H9 (cell line): ENCODE measurements at regions not wholly inside any gene's neighbourhood (a gene's known extent, or its start where the extent isn't known, plus 50 kb on each side); places are given as distances from the start of the nearest gene placed in this dataset.

Experiments
- DNase-seq: peaks from one replicate; pipeline ENCODE4 v3.0.0-alpha.2; 2017
- H2AFZ ChIP-seq: one replicate; pipeline ENCODE4 v1.6.1; 2013; ENCODE audit warnings: mild to moderate bottlenecking, low read length, control low read depth, moderate library complexity
- H2AK5ac ChIP-seq: 2 replicates; pipeline ENCODE4 v1.6.1; 2013; ENCODE audit warnings: low read length, control low read depth, mixed read lengths; ENCODE audit not compliant: insufficient read length
- H2BK120ac ChIP-seq: one replicate; pipeline ENCODE4 v1.6.1; 2013; ENCODE audit warnings: low read depth, mild to moderate bottlenecking, low read length, control low read depth, inconsistent platforms; ENCODE audit not compliant: poor library complexity, severe bottlenecking
- H2BK12ac ChIP-seq: 2 replicates; pipeline ENCODE4 v1.6.1; 2013; ENCODE audit warnings: low read length, control low read depth, mixed read lengths, low read depth; ENCODE audit not compliant: insufficient read length
- H2BK15ac ChIP-seq: 2 replicates; pipeline ENCODE4 v1.6.1; 2013; ENCODE audit warnings: low read depth, low read length, control low read depth
- H2BK20ac ChIP-seq: one replicate; pipeline ENCODE4 v1.6.1; 2013; ENCODE audit warnings: low read depth, mild to moderate bottlenecking, low read length, control low read depth, inconsistent platforms; ENCODE audit not compliant: poor library complexity, severe bottlenecking
- H2BK5ac ChIP-seq: 2 replicates; pipeline ENCODE4 v1.6.1; 2013; ENCODE audit warnings: low read length, control low read depth, mixed read lengths; ENCODE audit not compliant: insufficient read length
- H3K14ac ChIP-seq: 2 replicates; pipeline ENCODE4 v1.6.1; 2013; ENCODE audit warnings: low read length, control low read depth; ENCODE audit not compliant: insufficient read depth
- H3K18ac ChIP-seq: 2 replicates; pipeline ENCODE4 v1.6.1; 2013; ENCODE audit warnings: low read depth, mild to moderate bottlenecking, mixed read lengths, low read length, control low read depth; ENCODE audit not compliant: insufficient read length
- H3K23ac ChIP-seq: 2 replicates; pipeline ENCODE4 v1.6.1; 2013; ENCODE audit warnings: low read length, control low read depth, mixed read lengths, low read depth; ENCODE audit not compliant: insufficient read length
- H3K23me2 ChIP-seq: 2 replicates; pipeline ENCODE4 v1.6.1; 2013; ENCODE audit warnings: low read depth, mild to moderate bottlenecking, mixed read lengths, low read length, control low read depth; ENCODE audit not compliant: insufficient read length, poor library complexity, severe bottlenecking
- H3K27ac ChIP-seq: 2 replicates; pipeline ENCODE4 v1.5.1; 2013; ENCODE audit warnings: low read length, control low read depth, mixed read lengths, low read depth; ENCODE audit not compliant: insufficient read length
- H3K27me3 ChIP-seq: 2 replicates; pipeline ENCODE4 v1.6.1; 2013; ENCODE audit warnings: low read length, control low read depth, inconsistent platforms; ENCODE audit not compliant: insufficient read depth
- H3K4ac ChIP-seq: 2 replicates; pipeline ENCODE4 v1.6.1; 2013; ENCODE audit warnings: low read depth, mild to moderate bottlenecking, control low read depth, inconsistent platforms, low read length, moderate library complexity
- H3K4me1 ChIP-seq: 2 replicates; pipeline ENCODE4 v1.6.1; 2013; ENCODE audit warnings: low read length, control low read depth, inconsistent platforms; ENCODE audit not compliant: insufficient read depth
- H3K4me2 ChIP-seq: 2 replicates; pipeline ENCODE4 v1.6.1; 2013; ENCODE audit warnings: low read length, control low read depth, mixed read lengths; ENCODE audit not compliant: insufficient read length, insufficient read depth
- H3K56ac ChIP-seq: 2 replicates; pipeline ENCODE4 v1.6.1; 2013; ENCODE audit warnings: low read depth, mild to moderate bottlenecking, mixed read lengths, low read length, control low read depth; ENCODE audit not compliant: insufficient read length
- H3K79me1 ChIP-seq: 2 replicates; pipeline ENCODE4 v1.6.1; 2013; ENCODE audit warnings: low read depth, mild to moderate bottlenecking, moderate library complexity, low read length, control low read depth, inconsistent platforms; ENCODE audit not compliant: insufficient read depth, poor library complexity, severe bottlenecking
- H3K79me2 ChIP-seq: 2 replicates; pipeline ENCODE4 v1.6.1; 2013; ENCODE audit warnings: low read length, control low read depth, inconsistent platforms; ENCODE audit not compliant: insufficient read depth
- H3K9ac ChIP-seq: 2 replicates; pipeline ENCODE4 v1.6.1; 2013; ENCODE audit warnings: low read length, control low read depth, mixed read lengths; ENCODE audit not compliant: insufficient read length; ENCODE audit errors: extremely low read depth
- H3K9me3 ChIP-seq: one replicate; pipeline ENCODE4 v1.6.1; 2013; ENCODE audit warnings: low read depth, low read length, inconsistent platforms; ENCODE audit not compliant: control insufficient read depth
- H3T11ph ChIP-seq: one replicate; pipeline ENCODE4 v1.6.1; 2013; ENCODE audit warnings: mild to moderate bottlenecking, low read length, control low read depth, inconsistent platforms
- H4K20me1 ChIP-seq: one replicate; pipeline ENCODE4 v1.6.1; 2013; ENCODE audit not compliant: control insufficient read depth, insufficient read length, insufficient read depth
- H4K5ac ChIP-seq: 2 replicates; pipeline ENCODE4 v1.6.1; 2013; ENCODE audit warnings: low read depth, mild to moderate bottlenecking, mixed read lengths, low read length, control low read depth; ENCODE audit not compliant: insufficient read length
- H4K8ac ChIP-seq: replicated peaks from 2 replicates; pipeline ENCODE4 v1.6.1; 2013; ENCODE audit warnings: low read length, control low read depth, mixed read lengths, low read depth; ENCODE audit not compliant: insufficient read length
- H4K91ac ChIP-seq: 2 replicates; pipeline ENCODE4 v1.6.1; 2013; ENCODE audit warnings: low read depth, mild to moderate bottlenecking, moderate library complexity, mixed read lengths, low read length, control low read depth; ENCODE audit not compliant: insufficient read length
- H3K27ac Mint-ChIP-seq, 3 experiments: 2 replicates in 2 of 3; 3 replicates in 1 of 3; pipeline ENCODE4 v1.8.0; 2020 to 2021; ENCODE audit warnings: mixed read lengths in 3 of 3, mild to moderate bottlenecking in 1 of 3, moderate library complexity in 1 of 3
- H3K27me3 Mint-ChIP-seq: 2 replicates; pipeline ENCODE4 v1.8.0; 2021; ENCODE audit warnings: low read depth, mild to moderate bottlenecking, moderate library complexity, mixed read lengths
- H3K36me3 Mint-ChIP-seq, 3 experiments: 2 replicates in 2 of 3; 3 replicates in 1 of 3; pipeline ENCODE4 v1.8.0; 2020 to 2021; ENCODE audit warnings: low read depth in 3 of 3, mixed read lengths in 3 of 3; ENCODE audit not compliant: insufficient read depth in 1 of 3
- H3K4me1 Mint-ChIP-seq, 2 experiments: 2 replicates each; pipeline ENCODE4 v1.8.0; 2020; ENCODE audit warnings: mixed read lengths in 2 of 2
- H3K4me3 Mint-ChIP-seq, 2 experiments: 2 replicates in 1 of 2; 3 replicates in 1 of 2; pipeline ENCODE4 v1.8.0; 2020 to 2021; ENCODE audit warnings: mild to moderate bottlenecking in 2 of 2, mixed read lengths in 2 of 2, moderate library complexity in 1 of 2
- H3K9me3 Mint-ChIP-seq, 2 experiments: 2 replicates in 1 of 2; 3 replicates in 1 of 2; pipeline ENCODE4 v1.8.0; 2020; ENCODE audit warnings: mild to moderate bottlenecking in 2 of 2, mixed read lengths in 2 of 2, moderate library complexity in 1 of 2
- WGBS: extraction: QIAGEN DNeasy Blood & Tissue Kit; methylation state at CpG from one replicate; pipeline ENCODE4 v1.1.7; 2013; ENCODE audit warnings: missing lambda C conversion rate, low lambda C conversion rate, mixed read lengths; ENCODE audit not compliant: insufficient read length; ENCODE audit errors: extremely low coverage; 5-methylcytosine and 5-hydroxymethylcytosine counted together
- TF ChIP-seq, protein P1 (sequence below): fragments of 200-600 bp; sonication (generic); conservative IDR thresholded peaks from 3 replicates; pipeline ENCODE4 v1.8.0; 2021; ENCODE audit warnings: antibody characterized with exemption, mild to moderate bottlenecking

DNA sequence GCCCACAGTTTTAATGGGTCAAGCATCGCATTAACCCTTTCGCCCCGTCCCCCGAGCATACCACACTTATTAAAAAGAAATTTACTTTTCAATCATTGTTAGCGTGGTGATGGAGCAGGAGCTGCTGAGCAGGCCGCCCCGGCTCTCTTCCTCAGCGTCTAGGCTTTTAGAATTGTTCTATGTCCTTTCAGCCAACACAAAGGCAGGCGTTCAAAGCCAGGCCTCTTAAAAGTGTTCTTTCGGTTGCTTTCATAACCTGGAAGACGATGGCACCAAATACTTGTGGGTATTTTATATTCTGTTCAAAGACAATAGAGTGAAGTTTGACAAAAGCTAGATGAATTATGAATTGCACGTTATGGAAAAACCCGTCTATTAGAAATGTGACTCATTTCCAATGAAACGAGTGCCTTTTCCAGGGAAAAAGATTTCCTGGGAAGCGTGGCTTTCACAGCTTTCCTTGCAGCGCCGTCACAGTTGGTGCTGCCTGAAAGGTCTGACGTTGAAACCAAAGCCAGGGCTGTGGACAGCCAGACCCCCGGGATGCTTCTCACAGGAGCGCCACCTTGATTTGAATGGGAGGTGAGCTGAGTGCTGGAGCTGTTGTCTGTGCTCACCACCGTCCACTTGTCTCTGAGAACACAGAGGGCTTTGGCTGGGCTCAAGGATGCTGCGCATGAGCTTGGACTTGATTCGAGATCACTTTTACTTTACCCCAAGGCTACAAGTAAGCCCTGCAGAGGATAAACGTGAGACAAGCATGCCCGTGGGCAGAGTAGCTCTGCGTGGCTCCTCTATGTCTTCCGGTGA is 78.8 kb downstream of the SOX1 start:
- peaks cover 5 to 24% (median 8%) of the 10 kb centered on the region in 3 experiments; a peak in 6 of 7 replicates for H3K36me3 Mint-ChIP-seq
- Histone ChIP-seq H4K5ac (no peak overlapping the region), H3K18ac (no peak overlapping the region), H2BK15ac (no peak overlapping the region), H3K14ac (no peak overlapping the region), H3K27me3 (no peaks in the 10 kb centered on the region), H4K8ac (no peak overlapping the region), H2AFZ (no peak overlapping the region), H2BK5ac (no peak overlapping the region), H3K79me1 (no peaks in the 10 kb centered on the region), H3K4me2 (no peak overlapping the region), H2AK5ac (no peak overlapping the region), H3T11ph (no peak overlapping the region), H2BK20ac (no peak overlapping the region), H4K20me1 (no peaks in the 10 kb centered on the region), H3K9me3 (no peaks in the 10 kb centered on the region), H3K23me2 (no peaks in the 10 kb centered on the region), H2BK12ac (no peak overlapping the region), H2BK120ac (no peak overlapping the region), H3K4me1 (no peaks in the 10 kb centered on the region), H3K9ac (no peak overlapping the region), H3K79me2 (no peaks in the 10 kb centered on the region), H3K27ac (no peak overlapping the region), H3K56ac (no peak overlapping the region), H3K23ac (no peak overlapping the region), H4K91ac (no peak overlapping the region), H3K4ac (no peak overlapping the region)
- DNase-seq: no peak
- no peak overlapping the region for H3K27ac Mint-ChIP-seq
- peaks cover 24% of the 10 kb centered on the region for H3K27me3 Mint-ChIP-seq
- H3K9me3 Mint-ChIP-seq: peaks cover 17 to 23% of the 10 kb centered on the region in 2 experiments
- no peaks in the 10 kb centered on the region for H3K4me1 Mint-ChIP-seq
- no peak overlapping the region for H3K4me3 Mint-ChIP-seq
- TF ChIP-seq, protein P1, sequence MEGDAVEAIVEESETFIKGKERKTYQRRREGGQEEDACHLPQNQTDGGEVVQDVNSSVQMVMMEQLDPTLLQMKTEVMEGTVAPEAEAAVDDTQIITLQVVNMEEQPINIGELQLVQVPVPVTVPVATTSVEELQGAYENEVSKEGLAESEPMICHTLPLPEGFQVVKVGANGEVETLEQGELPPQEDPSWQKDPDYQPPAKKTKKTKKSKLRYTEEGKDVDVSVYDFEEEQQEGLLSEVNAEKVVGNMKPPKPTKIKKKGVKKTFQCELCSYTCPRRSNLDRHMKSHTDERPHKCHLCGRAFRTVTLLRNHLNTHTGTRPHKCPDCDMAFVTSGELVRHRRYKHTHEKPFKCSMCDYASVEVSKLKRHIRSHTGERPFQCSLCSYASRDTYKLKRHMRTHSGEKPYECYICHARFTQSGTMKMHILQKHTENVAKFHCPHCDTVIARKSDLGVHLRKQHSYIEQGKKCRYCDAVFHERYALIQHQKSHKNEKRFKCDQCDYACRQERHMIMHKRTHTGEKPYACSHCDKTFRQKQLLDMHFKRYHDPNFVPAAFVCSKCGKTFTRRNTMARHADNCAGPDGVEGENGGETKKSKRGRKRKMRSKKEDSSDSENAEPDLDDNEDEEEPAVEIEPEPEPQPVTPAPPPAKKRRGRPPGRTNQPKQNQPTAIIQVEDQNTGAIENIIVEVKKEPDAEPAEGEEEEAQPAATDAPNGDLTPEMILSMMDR: no peak
- no CpG with 5 or more reads among the region's 27 CpGs for WGBS
